Fibroblast of lung (primary cell): ENCODE measurements at regions not wholly inside any gene's neighbourhood (a gene's known extent, or its start where the extent isn't known, plus 50 kb on each side); places are given as distances from the start of the nearest gene placed in this dataset.
A peak's percentile ranks its signal among the peaks of the same experiment; 100 is the strongest.

ENCODE experiments used
- DNase-seq, 2 donors: peaks; one replicate each; pipeline versions ENCODE4 v3.0.0 to v3.0.0-alpha.2; 2010; ENCODE audit warnings: low read depth in 2 of 2
- H2AFZ ChIP-seq: 2 replicates; pipeline ENCODE4 v1.5.1; 2012; ENCODE audit warnings: low read length, control low read depth, inconsistent platforms
- H3K27ac ChIP-seq: 2 replicates; pipeline ENCODE4 v1.5.1; 2011; ENCODE audit warnings: low read length, control low read depth; ENCODE audit not compliant: insufficient read depth
- H3K27me3 ChIP-seq: 2 replicates; pipeline ENCODE4 v1.5.1; 2011; ENCODE audit warnings: mild to moderate bottlenecking, low read length; ENCODE audit not compliant: control insufficient read depth, insufficient read depth
- H3K36me3 ChIP-seq: 2 replicates; pipeline ENCODE4 v1.5.1; 2011; ENCODE audit warnings: low read length; ENCODE audit not compliant: control insufficient read depth, insufficient read depth
- H3K4me1 ChIP-seq: 2 replicates; pipeline ENCODE4 v1.5.1; 2011; ENCODE audit warnings: low read length; ENCODE audit not compliant: control insufficient read depth, insufficient read depth; ENCODE audit errors: extremely low read depth
- H3K4me2 ChIP-seq: 2 replicates; pipeline ENCODE4 v1.5.1; 2011; ENCODE audit warnings: low read length, control low read depth; ENCODE audit not compliant: insufficient read depth; ENCODE audit errors: extremely low read depth
- H3K4me3 ChIP-seq, 4 experiments: fragments of 200-600 bp in 1 of 4; sonication (generic) in 1 of 4; replicated peaks in 1 of 4; 2 replicates each; pipeline ENCODE4 v1.5.1; 2011 to 2016; ENCODE audit warnings: low read length in 4 of 4, low read depth in 3 of 4, mild to moderate bottlenecking in 3 of 4, control low read depth in 2 of 4, inconsistent platforms in 1 of 4, mixed read lengths in 1 of 4; ENCODE audit not compliant: insufficient read depth in 1 of 4; ENCODE audit errors: control extremely low read depth in 1 of 4
- H3K79me2 ChIP-seq: 2 replicates; pipeline ENCODE4 v1.5.1; 2012; ENCODE audit warnings: mild to moderate bottlenecking, low read length, inconsistent platforms; ENCODE audit not compliant: control insufficient read depth, insufficient read depth
- H3K9ac ChIP-seq: 2 replicates; pipeline ENCODE4 v1.5.1; 2011; ENCODE audit warnings: mild to moderate bottlenecking, low read length, control low read depth; ENCODE audit not compliant: insufficient read depth
- H3K9me3 ChIP-seq: 2 replicates; pipeline ENCODE4 v1.5.1; 2012; ENCODE audit warnings: low read depth, low read length; ENCODE audit not compliant: control insufficient read depth, insufficient read depth
- H4K20me1 ChIP-seq: 2 replicates; pipeline ENCODE4 v1.5.1; 2011; ENCODE audit warnings: low read length; ENCODE audit not compliant: control insufficient read depth, insufficient read depth; ENCODE audit errors: extremely low read depth
- CTCF ChIP-seq, 2 donors: IDR thresholded peaks in 1 of 2; conservative IDR thresholded peaks in 1 of 2; 1 replicate in 1 of 2; 2 replicates in 1 of 2; pipeline ENCODE4 v1.5.1; 2011 to 2012; ENCODE audit warnings: low read length in 2 of 2, control low read depth in 1 of 2, inconsistent platforms in 1 of 2, low read depth in 1 of 2, mild to moderate bottlenecking in 1 of 2
- EZH2 ChIP-seq: IDR thresholded peaks from 2 replicates; pipeline ENCODE4 v1.5.1; 2012; ENCODE audit warnings: low read length, control low read depth, mild to moderate bottlenecking; ENCODE audit errors: missing control alignments

DNA sequence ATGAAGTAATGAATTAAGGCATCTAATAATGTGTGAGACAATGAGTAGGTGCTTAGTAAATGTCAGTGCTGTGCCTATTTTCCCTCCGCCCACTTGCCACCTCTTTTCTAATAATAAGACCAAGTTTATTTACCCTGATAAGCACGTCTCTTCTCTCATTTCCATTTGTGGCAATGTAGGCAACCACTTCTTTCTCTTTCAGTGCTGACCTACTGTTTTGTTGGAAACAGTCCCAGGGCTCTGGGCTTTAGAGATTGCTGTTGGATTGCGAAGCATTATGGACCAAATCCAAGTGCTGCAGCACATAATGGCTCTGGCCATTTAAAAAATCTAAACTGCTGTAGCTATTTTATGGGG is 141.3 kb upstream of the PLEKHG7 start:
- H3K4me2 ChIP-seq: no peak overlapping the region

GRCh38 chr12:92560713-92561542 is 141.9 kb upstream of the PLEKHG7 start:
- DNase-seq: no peak
- H3K4me1 ChIP-seq: no peaks in the 10 kb centered on the region
- no peaks in the 10 kb centered on the region for H3K79me2 ChIP-seq
- no peaks in the 10 kb centered on the region for H3K9me3 ChIP-seq
- no peaks in the 10 kb centered on the region for H3K27me3 ChIP-seq
- H3K4me2 ChIP-seq: no peak overlapping the region
- no peak overlapping the region for H2AFZ ChIP-seq
- no peaks in the 10 kb centered on the region for H4K20me1 ChIP-seq
- no peak overlapping the region for H3K27ac ChIP-seq
- H3K36me3 ChIP-seq: no peaks in the 10 kb centered on the region
- H3K4me3 ChIP-seq: no peak overlapping the region
- no peak overlapping the region for H3K9ac ChIP-seq
- TF ChIP-seq CTCF (conservative IDR thresholded peaks at IDR 0.05 in 1 of 2, IDR thresholded peaks at IDR 0.05 in 1 of 2; ENCODE audit: low read depth in 1 of 2, low read length in 2 of 2): no peak
- no peak for TF ChIP-seq EZH2

More for the DNA sequence above, 141.3 kb upstream of the PLEKHG7 start:
- DNase-seq: peak; percentile 94 to 99
- H3K79me2 ChIP-seq: no peaks in the 10 kb centered on the region
- H3K36me3 ChIP-seq: no peaks in the 10 kb centered on the region
- no peak for TF ChIP-seq CTCF (conservative IDR thresholded peaks at IDR 0.05 in 1 of 2, IDR thresholded peaks at IDR 0.05 in 1 of 2; ENCODE audit: low read depth in 1 of 2, low read length in 2 of 2)
- TF ChIP-seq EZH2: no peak
- no peak overlapping the region for H3K4me3 ChIP-seq
- no peaks in the 10 kb centered on the region for H3K27me3 ChIP-seq
- H3K9me3 ChIP-seq: no peaks in the 10 kb centered on the region
- no peak overlapping the region for H3K27ac ChIP-seq
- H4K20me1 ChIP-seq: no peaks in the 10 kb centered on the region
- H2AFZ ChIP-seq: no peak overlapping the region
- H3K4me1 ChIP-seq: no peaks in the 10 kb centered on the region
- no peak overlapping the region for H3K9ac ChIP-seq

DNA sequence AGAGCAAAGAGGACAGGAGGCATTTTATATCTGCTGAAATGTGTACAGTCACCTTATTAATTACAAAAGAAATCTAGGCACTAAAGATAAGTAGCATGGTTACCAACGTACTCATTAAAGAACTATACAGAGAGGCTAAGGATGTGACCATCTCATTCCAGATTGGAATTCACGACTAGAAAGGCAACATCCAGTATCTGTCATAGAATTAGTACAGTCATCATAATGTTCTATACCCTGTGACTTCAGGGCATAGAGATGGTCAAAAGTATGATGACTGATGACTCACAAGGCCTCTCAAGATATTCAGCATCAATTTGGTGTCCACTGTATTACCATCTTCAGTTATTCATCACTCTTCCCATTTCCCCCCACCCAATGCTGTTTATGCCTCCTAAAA is 144.0 kb upstream of the PLEKHG7 start:
- no peak overlapping the region for H3K27ac ChIP-seq
- no peak overlapping the region for H3K4me2 ChIP-seq

More for the DNA sequence above, 144.0 kb upstream of the PLEKHG7 start:
- TF ChIP-seq EZH2 (no peak), CTCF (conservative IDR thresholded peaks at IDR 0.05 in 1 of 2, IDR thresholded peaks at IDR 0.05 in 1 of 2; ENCODE audit: low read depth in 1 of 2, low read length in 2 of 2) (no peak)
- Histone ChIP-seq H3K27me3 (no peaks in the 10 kb centered on the region), H3K4me3 (no peak overlapping the region), H3K79me2 (no peaks in the 10 kb centered on the region), H4K20me1 (no peaks in the 10 kb centered on the region), H2AFZ (no peak overlapping the region), H3K9ac (no peak overlapping the region), H3K36me3 (no peaks in the 10 kb centered on the region), H3K4me1 (no peaks in the 10 kb centered on the region), H3K9me3 (no peaks in the 10 kb centered on the region)
- peak in 1 of 2 donors; percentile 44 for DNase-seq
